PC-9 (cell line): ENCODE measurements at regions not wholly inside any gene's neighbourhood (a gene's known extent, or its start where the extent isn't known, plus 50 kb on each side); places are given as distances from the start of the nearest gene placed in this dataset.

Experiments used
- EZH2 ChIP-seq: fragments of 200-600 bp; sonication (generic); IDR thresholded peaks from 2 replicates; pipeline ENCODE4 v1.8.0; 2017; ENCODE audit warnings: antibody characterized with exemption, low read depth
- TF ChIP-seq, protein P1 (sequence below): fragments of 200-600 bp; sonication (generic); conservative IDR thresholded peaks from 2 replicates; pipeline ENCODE4 v1.6.1; 2017; ENCODE audit warnings: mixed run types, antibody characterized with exemption, mild to moderate bottlenecking, moderate library complexity

DNA sequence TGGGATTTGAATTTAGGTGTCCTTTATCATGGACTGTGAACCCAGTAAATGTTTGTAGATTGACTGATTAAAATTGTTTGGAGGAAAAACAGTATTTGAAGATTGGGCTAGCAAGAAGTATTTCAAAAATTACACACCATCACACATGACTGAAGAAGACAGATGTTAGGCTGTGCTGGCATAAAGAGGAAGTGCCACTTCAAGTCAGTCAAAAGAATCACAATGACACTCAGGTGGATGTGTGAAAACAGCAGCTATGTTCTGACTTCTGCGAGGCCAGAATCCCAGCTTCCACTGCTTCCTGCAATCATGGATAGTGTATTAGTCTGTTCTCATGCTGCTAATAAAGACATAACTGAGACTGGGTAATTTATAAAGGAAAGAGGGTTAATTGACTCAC is 393.3 kb downstream of the DMRT2 start:
- TF ChIP-seq, protein P1, sequence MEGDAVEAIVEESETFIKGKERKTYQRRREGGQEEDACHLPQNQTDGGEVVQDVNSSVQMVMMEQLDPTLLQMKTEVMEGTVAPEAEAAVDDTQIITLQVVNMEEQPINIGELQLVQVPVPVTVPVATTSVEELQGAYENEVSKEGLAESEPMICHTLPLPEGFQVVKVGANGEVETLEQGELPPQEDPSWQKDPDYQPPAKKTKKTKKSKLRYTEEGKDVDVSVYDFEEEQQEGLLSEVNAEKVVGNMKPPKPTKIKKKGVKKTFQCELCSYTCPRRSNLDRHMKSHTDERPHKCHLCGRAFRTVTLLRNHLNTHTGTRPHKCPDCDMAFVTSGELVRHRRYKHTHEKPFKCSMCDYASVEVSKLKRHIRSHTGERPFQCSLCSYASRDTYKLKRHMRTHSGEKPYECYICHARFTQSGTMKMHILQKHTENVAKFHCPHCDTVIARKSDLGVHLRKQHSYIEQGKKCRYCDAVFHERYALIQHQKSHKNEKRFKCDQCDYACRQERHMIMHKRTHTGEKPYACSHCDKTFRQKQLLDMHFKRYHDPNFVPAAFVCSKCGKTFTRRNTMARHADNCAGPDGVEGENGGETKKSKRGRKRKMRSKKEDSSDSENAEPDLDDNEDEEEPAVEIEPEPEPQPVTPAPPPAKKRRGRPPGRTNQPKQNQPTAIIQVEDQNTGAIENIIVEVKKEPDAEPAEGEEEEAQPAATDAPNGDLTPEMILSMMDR: no peak
- TF ChIP-seq EZH2: no peak
